Testis (tissue), 2 donors: ENCODE measurements at regions not wholly inside any gene's neighbourhood (a gene's known extent, or its start where the extent isn't known, plus 50 kb on each side); places are given as distances from the start of the nearest gene placed in this dataset.

Experiments
- DNase-seq: peaks from one replicate; pipeline ENCODE4 v3.0.0-alpha.2; 2019
- H3K27ac ChIP-seq, 2 donors: fragments of 200-600 bp; sonication (generic); one replicate each; pipeline ENCODE4 v1.5.1; 2019
- H3K27me3 ChIP-seq: fragments of 200-600 bp; sonication (generic); one replicate; pipeline ENCODE4 v1.5.1; 2019
- H3K36me3 ChIP-seq: fragments of 200-600 bp; sonication (generic); one replicate; pipeline ENCODE4 v1.5.1; 2017; ENCODE audit warnings: low read depth; ENCODE audit errors: missing control alignments
- H3K4me1 ChIP-seq: fragments of 200-600 bp; sonication (generic); one replicate; pipeline ENCODE4 v1.5.1; 2019
- H3K4me3 ChIP-seq, 2 donors: fragments of 200-600 bp; sonication (generic); one replicate each; pipeline ENCODE4 v1.5.1; 2017 to 2019
- H3K9me3 ChIP-seq: fragments of 200-600 bp; sonication (generic); one replicate; pipeline ENCODE4 v1.5.1; 2017
- CTCF ChIP-seq, 3 experiments: fragments of 450-650 bp in 2 of 3; fragments of 200-600 bp in 1 of 3; sonication (generic) in 1 of 3; IDR thresholded peaks; one replicate each; pipeline ENCODE4 v1.5.1; 2016 to 2019; ENCODE audit warnings: antibody characterized with exemption in 3 of 3, mild to moderate bottlenecking in 2 of 3, moderate library complexity in 1 of 3
- POLR2A ChIP-seq: fragments of 450-650 bp; IDR thresholded peaks from one replicate; pipeline ENCODE4 v1.6.1; 2017; ENCODE audit warnings: antibody characterized with exemption, mild to moderate bottlenecking, moderate library complexity
- WGBS, 2 donors: methylation state at CpG; one replicate each; pipeline ENCODE4 v1.1.5; 2018; 5-methylcytosine and 5-hydroxymethylcytosine counted together
- intact Hi-C: fragments of 100-400 bp; cut with DNase I; formaldehyde crosslinking; loops from one replicate; pipeline ENCODE4 v1.15.1; 2023; ENCODE audit warnings: low total_unique reads

GRCh38 chr12:90064852-90065801 lies 356.5 kb upstream of the ATP2B1 start:
- Histone ChIP-seq H3K36me3 (no peaks in the 10 kb centered on the region), H3K4me3 (no peak overlapping the region), H3K27me3 (no peaks in the 10 kb centered on the region), H3K4me1 (no peaks in the 10 kb centered on the region), H3K27ac (no peak overlapping the region), H3K9me3 (no peaks in the 10 kb centered on the region)
- no peak for DNase-seq
- TF ChIP-seq CTCF (IDR thresholded peaks at IDR 0.05) (no peak), POLR2A (no peak)
- WGBS, 2 donors, result 54 to 67% methylated on average over 4 of the region's 4 CpGs
- intact Hi-C loops, result no loop called here

GRCh38 chr12:90062799-90063198 lies 354.2 kb upstream of the ATP2B1 start:
- Histone ChIP-seq H3K27ac (no peak overlapping the region), H3K27me3 (no peaks in the 10 kb centered on the region), H3K4me1 (no peaks in the 10 kb centered on the region), H3K4me3 (no peak overlapping the region), H3K9me3 (no peaks in the 10 kb centered on the region), H3K36me3 (no peaks in the 10 kb centered on the region)
- TF ChIP-seq POLR2A, result no peak
- TF ChIP-seq CTCF (IDR thresholded peaks at IDR 0.05), result no peak
- DNase-seq, result no peak
- 78 to 84% methylated on average over 4 of the region's 4 CpGs for WGBS, 2 donors
- intact Hi-C loops, result no loop called here

GRCh38 chr12:90061809-90062208 lies 353.2 kb upstream of the ATP2B1 start:
- no peaks in the 10 kb centered on the region for H3K4me1 ChIP-seq
- no peak for DNase-seq

GRCh38 chr12:90060031-90060430 lies 351.4 kb upstream of the ATP2B1 start:
- Histone ChIP-seq H3K36me3 (no peaks in the 10 kb centered on the region), H3K27me3 (no peaks in the 10 kb centered on the region), H3K9me3 (no peaks in the 10 kb centered on the region), H3K4me1 (no peaks in the 10 kb centered on the region), H3K4me3 (no peak overlapping the region), H3K27ac (no peak overlapping the region)
- 64 to 72% methylated on average over 1 of the region's 1 CpG for WGBS, 2 donors
- no peak for TF ChIP-seq CTCF (IDR thresholded peaks at IDR 0.05)
- no peak for TF ChIP-seq POLR2A
- intact Hi-C loops, result no loop called here
- no peak for DNase-seq

More at GRCh38 chr12:90061809-90062208, 353.2 kb upstream of the ATP2B1 start:
- no peaks in the 10 kb centered on the region for H3K36me3 ChIP-seq
- intact Hi-C loops, result no loop called here
- 90 to 95% methylated on average over 2 of the region's 2 CpGs for WGBS, 2 donors
- H3K4me3 ChIP-seq, result no peak overlapping the region
- TF ChIP-seq POLR2A, result no peak
- no peak for TF ChIP-seq CTCF (IDR thresholded peaks at IDR 0.05)
- H3K9me3 ChIP-seq, result no peaks in the 10 kb centered on the region
- no peaks in the 10 kb centered on the region for H3K27me3 ChIP-seq
- H3K27ac ChIP-seq, result no peak overlapping the region

- TF ChIP-seq CTCF (IDR thresholded peaks at IDR 0.05) (no peak), POLR2A (no peak)
- Histone ChIP-seq H3K4me3 (no peak overlapping the region), H3K27me3 (no peaks in the 10 kb centered on the region), H3K4me1 (no peaks in the 10 kb centered on the region), H3K27ac (no peak overlapping the region), H3K9me3 (no peaks in the 10 kb centered on the region), H3K36me3 (no peaks in the 10 kb centered on the region)
- intact Hi-C loops, result no loop called here
- WGBS, 2 donors, result 42 to 44% methylated on average over 1 of the region's 1 CpG
- DNase-seq, result peak; percentile 32
Observed at GRCh38 chr12:90058704-90059103, 350.1 kb upstream of the ATP2B1 start.
